GM12874 (cell line): ENCODE measurements at regions not wholly inside any gene's neighbourhood (a gene's known extent, or its start where the extent isn't known, plus 50 kb on each side); places are given as distances from the start of the nearest gene placed in this dataset.

Source experiments
- CTCF ChIP-seq: IDR thresholded peaks from 2 replicates; pipeline ENCODE4 v1.5.1; 2011; ENCODE audit warnings: low read depth, mild to moderate bottlenecking, control low read depth, low read length, moderate library complexity; ENCODE audit not compliant: insufficient read depth

GRCh38 chr4:107133965-107134653, 98.0 kb upstream of the DKK2 start:
- TF ChIP-seq CTCF, result no peak

- no peak for TF ChIP-seq CTCF
These were observed 95.2 kb upstream of the DKK2 start for GRCh38 chr4:107131295-107131694.

GRCh38 chr4:107130157-107130556, 94.0 kb upstream of the DKK2 start:
- TF ChIP-seq CTCF, result no peak

- TF ChIP-seq CTCF, result no peak
These were observed 93.5 kb upstream of the DKK2 start for GRCh38 chr4:107129611-107130010.

- no peak for TF ChIP-seq CTCF
These were observed 93.0 kb upstream of the DKK2 start for GRCh38 chr4:107129076-107129475.

GRCh38 chr4:107128116-107128515, 92.0 kb upstream of the DKK2 start:
- no peak for TF ChIP-seq CTCF

GRCh38 chr4:107125496-107125895, 89.4 kb upstream of the DKK2 start:
- no peak for TF ChIP-seq CTCF

- no peak for TF ChIP-seq CTCF
These were observed 86.6 kb upstream of the DKK2 start for GRCh38 chr4:107122736-107123135.
